Urothelium cell line (cell line): ENCODE measurements at regions not wholly inside any gene's neighbourhood (a gene's known extent, or its start where the extent isn't known, plus 50 kb on each side); places are given as distances from the start of the nearest gene placed in this dataset.

Source experiments
- DNase-seq: peaks from one replicate; pipeline ENCODE4 v3.0.0; 2011; ENCODE audit warnings: low spot score, mixed read lengths
- FAIRE-seq: peaks from 2 replicates; lab custom pipeline; 2011; peaks lifted over from hg19 to GRCh38; lab: Jason Lieb, UNC

DNA sequence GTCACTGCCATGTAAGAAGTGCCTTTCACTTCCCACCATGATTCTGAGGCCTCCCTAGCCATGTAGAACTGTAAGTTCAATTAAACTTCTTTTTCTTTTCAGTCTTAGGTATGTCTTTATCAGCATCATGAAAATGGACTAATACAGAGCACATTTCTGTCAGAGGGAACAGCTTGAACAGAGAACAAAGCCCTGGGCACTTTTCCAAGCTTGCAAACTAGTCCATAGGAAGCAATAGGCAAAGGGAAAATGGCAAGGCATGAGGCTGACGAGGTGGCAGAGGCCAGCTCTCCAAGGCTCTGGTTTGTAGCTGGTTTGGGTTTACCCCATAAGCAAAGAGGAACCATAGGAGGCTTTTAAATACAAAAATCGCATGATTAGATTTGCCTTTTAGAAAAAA is 185.1 kb upstream of the HDDC2 start:
- DNase-seq (no peak), FAIRE-seq (no peak)

DNA sequence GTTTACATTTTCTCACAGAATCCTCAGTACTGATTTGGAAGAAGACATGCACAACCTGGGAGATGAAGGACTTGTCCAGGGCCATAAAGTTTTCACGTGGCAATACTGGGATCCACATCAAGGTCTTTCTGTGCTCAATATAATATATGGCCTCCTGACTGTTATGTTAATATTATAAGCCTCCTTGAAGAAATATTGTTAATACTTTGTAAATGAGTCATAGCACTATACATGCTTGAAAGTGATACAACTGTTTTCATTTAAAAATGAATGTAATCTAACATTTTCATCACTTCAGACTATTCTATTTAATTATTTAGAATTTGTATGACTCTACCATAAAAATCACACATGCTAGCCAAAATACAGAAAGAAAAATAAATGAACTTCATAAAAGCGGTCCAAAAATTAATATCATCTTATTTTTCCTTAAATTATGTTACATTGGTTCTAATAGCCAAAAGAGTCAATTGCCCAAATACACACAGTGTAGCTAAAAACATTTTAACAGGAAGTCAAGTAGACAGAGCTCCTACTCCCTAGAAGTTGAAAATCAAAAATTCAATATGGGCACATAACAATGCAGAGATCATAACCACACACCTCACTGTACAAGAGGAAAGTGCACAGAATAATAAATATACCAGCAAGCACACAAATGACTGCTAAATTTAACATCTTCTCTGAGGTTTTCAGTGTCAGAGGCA is 188.0 kb upstream of the HDDC2 start:
- FAIRE-seq (no peak), DNase-seq (no peak)

DNA sequence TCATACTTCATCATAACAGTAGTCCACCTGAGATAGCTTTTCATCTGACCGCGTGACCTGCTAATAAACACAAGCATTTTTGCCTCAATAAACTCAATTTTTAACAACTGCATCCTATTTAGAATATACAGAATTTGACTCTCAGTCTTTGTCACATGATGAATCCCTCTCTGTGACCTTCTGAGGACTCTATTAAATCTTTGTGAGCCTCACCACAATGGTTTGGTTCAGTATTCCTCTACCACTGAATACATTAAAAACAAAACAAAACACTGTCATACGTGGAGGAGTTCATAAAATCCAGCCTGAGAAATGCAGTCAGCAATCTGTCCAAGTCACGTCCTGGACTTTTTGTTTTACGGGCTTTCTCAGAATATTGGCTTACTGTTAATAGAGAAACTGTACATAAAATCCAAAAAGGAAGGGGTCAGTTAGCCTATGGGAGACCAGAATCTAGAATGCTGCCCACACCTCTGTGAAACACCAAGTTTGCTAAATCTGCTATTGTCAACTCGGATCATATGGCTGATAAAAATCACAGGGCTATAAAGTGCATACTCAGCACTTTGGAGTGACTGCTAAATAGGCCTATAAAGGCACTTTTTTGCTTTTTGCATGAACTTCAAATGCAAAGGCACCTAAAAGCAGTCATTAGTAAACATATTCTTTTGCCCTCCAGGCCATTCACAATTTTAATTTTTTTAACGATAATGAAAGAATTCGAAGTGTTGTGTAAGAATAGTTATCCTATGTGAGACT is 190.3 kb upstream of the HDDC2 start:
- DNase-seq (no peak), FAIRE-seq (no peak)

DNA sequence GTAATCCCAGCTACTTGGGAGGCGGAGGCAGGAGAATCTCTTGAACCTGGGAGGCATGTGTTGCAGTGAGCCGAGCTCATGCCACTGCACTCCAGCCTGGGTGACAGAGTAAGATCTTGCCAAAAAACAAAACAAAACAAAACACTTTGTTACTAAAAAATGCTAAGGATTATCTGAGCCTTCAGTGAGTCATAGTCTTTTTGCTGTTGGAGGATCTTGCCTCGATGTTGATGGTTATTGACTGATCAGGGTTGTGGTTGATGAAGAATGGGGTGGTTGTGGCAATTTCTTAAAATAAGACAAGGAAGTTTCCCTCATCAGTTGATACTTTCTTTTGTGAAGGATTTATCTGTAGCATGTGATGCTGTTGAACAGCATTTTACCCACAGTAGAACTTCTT is 196.8 kb upstream of the HDDC2 start:
- DNase-seq (no peak), FAIRE-seq (no peak)

DNA sequence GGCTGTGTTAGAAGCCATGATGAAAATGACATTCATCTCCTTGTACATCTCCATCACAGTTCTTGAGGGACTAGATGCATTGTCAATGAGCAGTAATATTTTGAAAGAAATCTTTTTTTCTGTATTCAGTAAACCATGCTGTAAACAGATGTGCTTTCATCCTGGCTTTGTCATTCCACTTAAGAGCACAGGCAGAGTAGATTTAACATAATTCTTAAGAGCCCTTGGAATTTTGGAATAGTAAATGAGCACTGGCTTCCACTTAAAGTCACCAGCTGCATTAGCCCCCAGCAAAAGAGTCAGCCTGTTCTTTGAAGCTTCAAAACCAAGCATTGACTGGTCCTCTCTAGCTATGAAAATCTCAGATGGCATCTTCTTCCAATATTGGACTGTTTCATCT is 197.8 kb upstream of the HDDC2 start:
- DNase-seq (no peak), FAIRE-seq (no peak)

DNA sequence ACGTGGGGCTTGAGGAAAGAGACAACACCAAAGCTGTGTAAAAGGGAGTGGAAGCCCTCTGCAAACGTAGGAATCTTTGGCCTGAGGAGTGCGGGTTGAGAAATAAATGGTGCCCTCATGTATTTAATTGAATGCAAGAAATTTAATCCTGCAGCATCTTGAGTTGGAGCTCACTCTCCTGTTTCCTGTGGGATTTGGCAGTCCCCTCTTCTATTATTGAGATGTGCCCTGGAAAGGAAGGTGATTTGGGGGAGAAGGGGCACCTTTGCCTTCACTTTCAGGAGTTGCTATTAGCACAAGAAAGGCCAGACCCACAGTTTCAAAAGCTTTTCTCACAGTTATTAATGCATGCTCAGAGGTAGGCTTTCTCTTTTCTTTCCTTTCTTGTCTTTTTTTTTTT is 201.4 kb upstream of the HDDC2 start:
- FAIRE-seq: no peak
- DNase-seq: no peak

DNA sequence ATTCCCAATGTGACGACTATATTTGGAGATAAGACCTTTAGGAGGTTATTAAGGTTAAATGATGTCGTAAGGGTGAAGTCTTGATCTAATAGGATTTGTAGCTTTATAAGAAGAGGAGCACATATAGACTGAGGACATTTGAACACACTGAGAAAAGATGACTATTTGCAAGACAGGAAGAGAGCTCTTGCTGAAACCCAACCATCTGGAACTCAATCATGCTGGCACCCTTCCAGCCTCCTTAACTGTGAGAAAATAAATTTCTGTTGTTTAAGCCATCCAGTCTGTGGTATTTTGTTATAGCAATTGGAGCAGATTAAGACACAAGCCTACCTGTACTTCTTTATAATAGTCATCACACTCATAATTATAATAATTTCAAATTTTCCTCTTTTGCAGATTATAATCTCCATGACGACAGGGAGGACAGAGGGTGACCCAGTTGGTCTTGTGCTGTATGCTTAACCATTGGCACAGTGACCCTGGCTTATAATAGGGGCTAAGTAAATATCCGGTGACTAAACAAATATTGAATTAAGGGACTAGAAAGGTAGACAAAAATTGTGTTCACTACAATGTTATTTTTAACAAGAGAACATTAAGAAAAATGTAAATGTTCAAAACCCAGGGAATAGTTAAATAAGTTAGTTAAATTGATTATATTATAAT is 206.4 kb upstream of the HDDC2 start:
- FAIRE-seq (no peak), DNase-seq (no peak)

DNA sequence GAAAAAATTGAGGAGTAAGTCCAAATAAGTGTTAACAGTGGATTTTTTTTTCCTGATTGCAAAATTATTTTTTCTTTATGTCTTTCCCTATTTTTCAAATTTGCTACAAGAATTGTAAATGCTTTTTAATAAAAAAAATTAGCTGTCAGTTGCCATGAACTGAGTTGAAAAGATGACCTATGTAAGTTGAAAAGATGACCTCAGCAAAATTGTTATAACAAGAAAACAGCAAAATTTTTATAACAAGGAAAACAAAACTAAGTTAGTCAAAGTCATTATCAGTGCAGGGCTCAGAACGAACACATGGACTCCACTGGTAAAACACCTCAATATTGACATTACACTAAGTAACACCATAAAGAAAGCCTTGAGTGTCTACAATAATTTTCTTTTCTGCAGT is 207.0 kb upstream of the HDDC2 start:
- DNase-seq (no peak), FAIRE-seq (no peak)

DNA sequence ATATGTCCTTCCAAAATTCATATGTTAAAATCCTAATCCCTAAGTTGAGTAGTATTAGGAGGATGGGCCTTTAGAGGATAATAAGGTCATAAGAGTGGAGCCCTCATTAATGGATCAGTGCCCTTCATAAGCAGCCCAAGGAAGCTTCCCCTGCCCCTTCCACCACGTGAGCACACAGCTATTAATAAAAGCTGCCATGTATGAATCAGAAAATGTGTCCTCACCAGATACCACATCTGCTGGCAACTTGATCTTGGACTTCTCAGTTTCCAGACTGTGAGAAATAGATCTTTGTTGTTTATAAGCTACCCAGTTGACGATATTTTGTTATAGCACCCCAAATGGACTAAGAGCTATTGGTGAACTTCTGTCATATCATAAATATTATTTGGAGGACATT is 207.7 kb upstream of the HDDC2 start:
- FAIRE-seq (no peak), DNase-seq (no peak)

DNA sequence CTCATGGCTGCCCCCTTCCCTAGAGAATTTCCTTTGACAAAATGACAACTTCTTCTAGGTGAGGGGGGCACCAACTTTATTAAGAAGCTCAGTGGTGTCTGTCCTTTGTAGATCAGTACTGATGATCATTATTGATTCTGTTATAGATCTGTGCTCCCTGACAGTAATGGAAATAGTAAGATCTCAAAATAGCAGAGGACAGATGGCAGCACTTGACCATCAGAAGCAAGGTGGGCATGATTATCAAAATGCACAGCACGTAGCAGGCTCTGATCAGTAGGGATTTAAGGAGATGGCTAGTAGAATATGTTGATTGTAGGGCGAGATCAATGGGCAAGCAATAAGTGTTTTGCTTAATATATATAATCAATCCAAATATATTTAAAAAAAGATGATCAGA is 208.6 kb upstream of the HDDC2 start:
- DNase-seq: no peak
- FAIRE-seq: no peak

DNA sequence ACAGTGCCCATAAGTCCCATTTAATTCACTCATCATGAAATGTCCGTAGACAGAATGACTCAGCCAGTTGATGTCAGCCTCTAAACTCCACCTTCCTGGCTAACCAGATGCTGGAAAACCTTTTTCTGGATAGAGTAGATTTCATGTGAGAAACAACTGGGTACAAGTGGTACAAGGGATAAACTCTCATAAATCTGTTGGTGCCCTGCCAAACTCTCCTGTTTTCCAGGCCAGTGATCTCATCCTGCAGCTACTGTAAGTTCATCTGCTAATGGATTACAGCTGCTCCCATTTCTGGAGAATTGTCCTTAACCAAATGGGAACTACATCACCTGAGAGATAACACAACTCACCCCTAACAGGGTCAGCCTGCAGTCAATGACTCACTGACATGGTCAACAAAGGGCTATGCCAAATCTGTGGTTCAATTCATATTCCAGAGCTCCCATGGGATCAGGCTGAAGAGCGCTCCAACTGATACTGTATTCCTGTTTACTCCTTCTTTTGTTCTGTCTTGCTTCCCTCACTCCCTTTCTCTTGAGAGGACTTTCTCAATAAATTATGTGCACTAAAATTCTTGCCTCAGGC is 210.1 kb upstream of the HDDC2 start:
- DNase-seq: peak; percentile 22
- no peak for FAIRE-seq

DNA sequence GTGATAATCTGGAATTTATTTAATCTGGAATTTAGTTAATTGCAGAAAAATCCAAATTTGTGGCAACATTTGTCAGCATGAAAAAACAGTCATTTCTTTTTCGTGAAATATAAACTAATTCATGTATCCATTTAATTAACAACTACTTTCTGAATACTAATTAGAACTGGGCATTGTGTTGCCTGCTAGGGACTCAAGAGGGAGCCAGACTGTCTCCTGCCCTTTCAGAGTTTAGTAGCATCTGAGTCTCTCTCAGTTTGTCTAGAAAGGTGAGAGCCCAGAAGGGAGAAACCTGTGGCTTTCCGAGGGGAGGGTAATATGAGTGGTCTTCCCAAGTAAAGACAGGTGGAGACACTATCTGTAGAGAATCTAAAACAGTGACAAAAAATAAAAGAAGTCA is 210.9 kb upstream of the HDDC2 start:
- DNase-seq (no peak), FAIRE-seq (no peak)

DNA sequence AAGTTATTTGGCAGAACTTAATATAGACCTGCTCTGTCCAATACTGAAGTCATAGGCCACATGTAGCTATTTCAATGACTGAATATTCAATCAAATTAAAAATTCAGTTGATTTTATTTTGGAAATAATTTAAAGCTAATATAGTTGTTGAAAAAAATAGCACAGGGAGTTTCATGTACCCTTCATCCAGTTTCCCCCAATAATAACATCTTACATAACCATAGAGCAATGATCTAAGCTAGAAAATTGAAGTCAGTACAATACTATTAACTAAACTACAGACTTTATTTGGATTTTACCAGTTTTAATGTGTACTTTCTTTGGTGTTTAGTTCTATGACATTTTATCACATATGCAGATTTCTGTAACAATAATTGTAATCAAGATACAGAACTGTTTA is 212.2 kb upstream of the HDDC2 start:
- no peak for DNase-seq

DNA sequence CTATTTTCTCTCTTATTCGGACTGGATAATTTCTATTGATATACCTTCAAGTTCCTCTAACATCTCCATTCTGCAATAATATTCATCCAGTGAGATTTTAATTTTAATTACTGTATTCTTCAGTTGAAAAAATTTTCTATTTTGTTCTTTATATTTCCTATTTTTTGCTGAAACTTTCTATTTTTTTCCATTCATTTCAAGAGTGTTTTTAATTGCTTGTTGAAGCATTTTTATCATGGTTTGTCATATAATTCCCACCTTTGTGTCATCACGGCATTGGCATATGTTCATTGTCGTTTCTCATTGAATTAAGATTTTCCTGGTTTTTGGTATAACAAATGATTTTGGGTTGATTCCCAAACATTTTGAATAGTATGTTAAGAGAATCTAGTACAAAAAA is 214.9 kb upstream of the HDDC2 start:
- DNase-seq (no peak), FAIRE-seq (no peak)

More for the DNA sequence above, 212.2 kb upstream of the HDDC2 start:
- no peak for FAIRE-seq

DNA sequence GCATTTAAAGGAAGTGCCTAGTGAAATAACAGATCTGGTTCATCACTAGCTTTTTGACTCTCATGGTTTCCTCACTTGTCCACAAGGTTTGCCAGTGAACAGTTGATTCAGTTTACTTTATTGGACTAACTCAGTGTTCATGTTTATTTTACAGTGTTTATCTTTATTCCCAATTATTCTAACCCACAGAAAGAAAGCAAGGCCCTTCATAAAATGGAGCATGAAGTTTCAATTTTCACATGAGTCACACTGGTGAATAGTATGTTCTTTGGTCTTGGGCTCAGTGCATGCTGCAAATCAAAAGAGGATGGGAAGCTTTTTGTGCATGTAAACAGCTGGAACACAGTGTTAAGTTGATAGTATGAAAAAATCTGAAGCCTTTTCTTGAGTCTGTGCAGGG is 217.6 kb upstream of the HDDC2 start:
- FAIRE-seq: no peak
- no peak for DNase-seq

DNA sequence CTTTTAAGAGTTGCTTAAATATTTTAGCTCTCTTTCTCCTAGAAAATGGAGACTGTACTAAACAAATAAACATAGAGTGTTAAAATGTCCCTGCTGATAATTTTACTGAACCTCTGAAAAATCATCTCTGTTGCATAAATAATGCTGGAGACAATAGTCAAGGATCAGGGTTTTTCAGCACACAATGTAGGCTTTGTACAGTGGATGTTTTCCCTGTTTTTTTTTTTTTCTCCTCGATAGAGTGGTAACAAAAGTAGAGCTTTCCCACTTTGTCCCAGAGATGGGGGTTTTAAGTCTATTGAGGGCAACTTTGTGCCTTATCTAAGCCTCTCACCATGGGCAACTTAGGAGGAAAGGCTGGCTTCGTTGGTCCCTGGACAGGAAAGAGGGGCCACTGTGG is 222.6 kb upstream of the HDDC2 start:
- FAIRE-seq: no peak

DNA sequence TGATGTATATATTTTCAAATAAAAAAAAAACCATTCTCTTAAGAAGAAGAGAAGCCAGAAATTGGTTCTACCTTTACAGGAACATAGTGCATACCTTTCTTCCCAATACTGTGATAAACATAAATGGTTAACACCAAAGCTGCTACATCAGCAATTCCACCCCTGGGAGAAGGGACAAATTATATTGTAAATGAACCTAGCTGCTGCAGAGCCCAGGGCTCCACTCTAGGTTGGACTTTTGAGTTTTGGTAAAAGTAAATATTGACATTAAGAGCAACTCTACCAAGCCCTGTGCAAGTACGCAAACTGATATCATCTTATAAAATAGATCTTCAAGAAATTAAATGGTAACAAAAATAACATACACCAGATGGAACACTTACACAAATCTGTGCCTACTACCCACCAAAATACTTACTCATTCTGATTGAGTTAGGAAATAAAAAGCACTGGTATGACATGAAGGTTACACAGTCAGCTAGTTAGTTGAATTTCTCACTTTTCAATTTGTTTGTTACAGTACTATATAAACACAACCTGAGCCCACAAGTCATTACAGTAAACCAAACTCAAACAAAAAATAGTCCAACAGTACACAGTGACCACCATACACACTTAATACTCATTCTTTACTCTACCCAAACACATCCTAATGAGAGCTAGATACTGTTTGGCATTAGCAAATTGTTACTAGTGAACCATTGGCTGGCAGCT is 223.3 kb upstream of the HEY2 start:
- FAIRE-seq (no peak), DNase-seq (no peak)

More for the DNA sequence above, 222.6 kb upstream of the HDDC2 start:
- DNase-seq: no peak

DNA sequence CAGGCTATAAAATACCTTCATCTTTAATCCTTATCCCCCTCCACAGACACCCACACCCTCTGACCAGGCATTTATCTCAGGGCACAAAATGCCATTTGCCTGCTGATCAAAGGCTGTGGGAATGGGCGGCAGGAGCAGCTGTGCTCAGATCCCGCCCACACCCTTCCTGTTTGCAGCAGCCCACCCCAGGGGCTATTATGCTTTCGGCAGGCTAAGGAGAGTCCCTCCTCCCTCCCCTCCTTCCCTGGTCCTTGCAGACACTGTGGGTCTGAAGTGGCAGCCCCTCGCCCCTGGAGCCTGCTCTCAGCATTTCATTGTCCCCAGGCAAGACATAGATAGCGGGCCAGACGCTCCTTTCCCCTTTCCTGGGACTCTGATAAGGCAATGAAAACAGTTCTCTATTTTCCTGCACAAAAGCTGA is 220.8 kb upstream of the HEY2 start:
- no peak for FAIRE-seq
- no peak for DNase-seq

DNA sequence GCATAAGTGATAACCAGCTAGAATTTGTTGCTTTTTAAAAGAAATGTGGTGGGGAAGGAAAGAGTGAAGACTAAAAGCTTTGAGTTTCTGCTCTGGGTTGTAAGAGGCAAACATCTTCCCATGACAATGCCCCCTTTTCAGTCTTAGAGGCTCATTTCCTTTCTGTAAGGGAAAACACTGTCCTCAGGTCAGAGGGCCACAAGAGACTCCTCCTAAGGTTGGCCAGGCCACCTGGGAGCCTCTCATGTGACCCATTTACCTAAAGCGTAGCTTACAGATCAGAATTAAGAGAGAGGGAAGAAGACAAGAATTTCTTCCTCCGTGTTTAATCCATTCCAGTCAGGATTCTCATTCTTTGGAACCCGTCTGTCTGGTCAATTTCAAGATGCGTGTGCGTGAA is 220.4 kb upstream of the HEY2 start:
- DNase-seq (no peak), FAIRE-seq (no peak)

DNA sequence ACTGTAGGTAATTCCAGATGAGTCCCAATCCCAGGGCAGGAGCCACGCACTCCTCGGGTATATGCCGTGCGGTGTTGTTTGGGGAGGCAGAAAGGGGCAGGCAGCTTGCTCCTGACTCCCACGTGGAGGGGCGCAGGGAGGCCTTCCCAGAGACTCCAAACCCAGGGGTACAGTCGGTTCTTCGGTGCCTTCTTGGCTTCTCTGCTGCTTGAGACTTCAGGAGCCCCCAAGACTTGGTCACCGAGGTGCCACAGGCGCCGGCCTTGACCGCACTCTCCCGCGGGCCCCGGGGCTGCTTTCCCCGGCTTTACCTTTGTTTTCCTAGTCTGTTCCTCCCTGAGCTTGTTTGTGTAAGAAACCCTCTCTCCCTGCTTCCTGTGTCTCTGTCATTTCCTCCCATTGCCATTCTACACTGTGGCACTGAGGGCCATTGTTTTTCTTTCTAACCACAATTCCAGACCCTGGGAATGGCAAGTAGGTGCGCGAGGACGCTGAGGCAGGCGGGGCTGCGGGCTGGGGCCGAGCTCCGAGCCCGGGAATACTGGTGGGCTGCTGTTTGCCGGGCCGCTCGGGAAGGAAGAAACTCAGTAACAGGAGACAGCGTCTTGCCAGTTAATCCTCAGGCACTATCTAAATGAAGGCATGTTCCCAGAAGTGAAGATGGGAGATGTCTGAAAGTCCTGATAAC is 215.6 kb upstream of the HEY2 start:
- FAIRE-seq (no peak), DNase-seq (peak; percentile 37)
